ENCODE measurements at regions not wholly inside any gene's neighbourhood (a gene's known extent, or its start where the extent isn't known, plus 50 kb on each side); places are given as distances from the start of the nearest gene placed in this dataset.
A peak's percentile ranks its signal among the peaks of the same experiment; 100 is the strongest.

DNA sequence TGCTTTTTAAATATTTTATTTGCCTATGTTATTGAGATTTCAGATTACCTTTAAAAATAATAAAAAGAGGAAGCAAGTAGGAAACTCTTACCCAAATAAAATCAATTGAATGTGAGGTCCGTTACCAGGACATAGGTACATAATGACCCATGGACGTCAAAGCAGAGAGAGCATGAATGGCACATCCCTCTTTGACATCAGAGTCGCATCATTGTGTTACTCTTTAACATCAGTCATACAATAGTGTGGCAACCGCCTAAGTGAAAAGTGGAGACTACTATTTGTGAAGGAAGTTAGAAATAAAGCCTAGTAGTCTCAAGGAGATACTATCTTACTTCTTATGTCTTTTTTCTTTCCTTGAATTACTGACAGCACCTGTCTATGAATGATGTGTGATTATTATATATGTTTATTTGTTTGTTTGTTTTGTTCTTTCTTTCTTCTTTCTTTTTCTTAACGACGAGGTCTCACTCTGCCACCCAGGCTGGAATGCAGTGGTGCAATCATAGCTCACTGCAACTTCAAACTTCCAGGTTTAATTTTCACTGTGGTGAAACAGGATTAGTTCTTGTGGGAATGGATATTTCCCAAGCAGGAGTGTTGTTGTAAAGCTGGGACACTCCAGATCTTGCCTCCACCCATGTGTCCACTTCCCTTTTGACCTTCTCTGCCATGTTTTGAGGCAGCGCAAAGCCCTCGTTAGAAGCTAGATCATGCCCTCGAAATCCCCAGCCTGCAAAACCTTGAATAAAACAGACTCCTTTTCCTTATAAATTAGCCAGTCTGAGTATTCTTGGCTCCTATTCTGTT, 407.2 kb upstream of the NETO1 start:
- TF ChIP-seq, protein P1, sequence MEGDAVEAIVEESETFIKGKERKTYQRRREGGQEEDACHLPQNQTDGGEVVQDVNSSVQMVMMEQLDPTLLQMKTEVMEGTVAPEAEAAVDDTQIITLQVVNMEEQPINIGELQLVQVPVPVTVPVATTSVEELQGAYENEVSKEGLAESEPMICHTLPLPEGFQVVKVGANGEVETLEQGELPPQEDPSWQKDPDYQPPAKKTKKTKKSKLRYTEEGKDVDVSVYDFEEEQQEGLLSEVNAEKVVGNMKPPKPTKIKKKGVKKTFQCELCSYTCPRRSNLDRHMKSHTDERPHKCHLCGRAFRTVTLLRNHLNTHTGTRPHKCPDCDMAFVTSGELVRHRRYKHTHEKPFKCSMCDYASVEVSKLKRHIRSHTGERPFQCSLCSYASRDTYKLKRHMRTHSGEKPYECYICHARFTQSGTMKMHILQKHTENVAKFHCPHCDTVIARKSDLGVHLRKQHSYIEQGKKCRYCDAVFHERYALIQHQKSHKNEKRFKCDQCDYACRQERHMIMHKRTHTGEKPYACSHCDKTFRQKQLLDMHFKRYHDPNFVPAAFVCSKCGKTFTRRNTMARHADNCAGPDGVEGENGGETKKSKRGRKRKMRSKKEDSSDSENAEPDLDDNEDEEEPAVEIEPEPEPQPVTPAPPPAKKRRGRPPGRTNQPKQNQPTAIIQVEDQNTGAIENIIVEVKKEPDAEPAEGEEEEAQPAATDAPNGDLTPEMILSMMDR (conservative IDR thresholded peaks at IDR 0.05): no peak
- no peak overlapping the region for H3K27ac ChIP-seq

GRCh38 chr18:73270920-73271634, 403.3 kb upstream of the NETO1 start:
- TF ChIP-seq, protein P1 (conservative IDR thresholded peaks at IDR 0.05): no peak

DNA sequence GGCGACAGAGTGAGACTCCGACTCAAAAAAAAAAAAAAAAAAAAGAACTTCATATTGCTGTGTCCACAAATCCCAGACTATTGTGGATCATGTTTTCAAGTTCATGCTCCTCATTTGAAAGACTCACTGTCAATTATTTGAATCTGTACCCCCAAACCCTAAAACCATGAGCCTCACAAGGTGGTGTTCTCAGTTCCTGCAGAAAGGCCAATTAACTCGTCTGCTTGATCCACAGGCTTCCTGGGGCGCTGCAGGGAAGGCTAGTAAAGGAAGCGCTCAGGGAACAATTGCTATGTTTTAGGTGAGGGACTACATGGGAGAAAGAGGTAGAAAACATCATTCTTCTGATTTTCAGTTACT, 396.8 kb upstream of the NETO1 start:
- TF ChIP-seq, protein P1 (conservative IDR thresholded peaks at IDR 0.05): no peak
- H3K27ac ChIP-seq: no peak overlapping the region

More at GRCh38 chr18:73270920-73271634, 403.3 kb upstream of the NETO1 start:
- H3K27ac ChIP-seq: no peak overlapping the region

DNA sequence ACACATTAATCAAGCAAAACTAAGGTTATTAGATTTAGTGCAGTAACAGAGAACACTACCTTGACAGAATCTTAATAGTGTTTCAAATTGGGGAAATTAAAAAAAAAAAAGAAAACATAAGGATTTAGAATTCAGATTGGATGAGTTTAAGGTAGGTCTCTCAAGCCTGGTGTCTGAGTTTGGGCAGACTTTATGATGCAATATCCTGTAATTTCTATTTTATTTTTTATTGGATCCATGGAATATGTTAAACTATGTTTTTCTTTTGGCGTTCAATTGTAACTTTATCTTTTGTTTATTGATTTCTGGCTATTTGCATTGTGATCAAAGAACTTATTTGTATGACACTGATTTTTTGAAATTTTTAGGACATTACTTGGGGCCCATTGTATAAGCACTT, 394.1 kb upstream of the NETO1 start:
- TF ChIP-seq, protein P1 (conservative IDR thresholded peaks at IDR 0.05): no peak
- H3K27ac ChIP-seq: no peak overlapping the region

GRCh38 chr18:73261243-73261642, 393.5 kb upstream of the NETO1 start:
- TF ChIP-seq, protein P1 (conservative IDR thresholded peaks at IDR 0.05): no peak
- no peak overlapping the region for H3K27ac ChIP-seq

- peak overlapping the region; percentile 32 for H3K27ac ChIP-seq
These were observed 390.7 kb upstream of the NETO1 start for GRCh38 chr18:73258375-73259087.

More at GRCh38 chr18:73258375-73259087, 390.7 kb upstream of the NETO1 start:
- TF ChIP-seq, protein P1 (conservative IDR thresholded peaks at IDR 0.05): no peak
